HG02798 (cell line): ENCODE measurements at regions not wholly inside any gene's neighbourhood (a gene's known extent, or its start where the extent isn't known, plus 50 kb on each side); places are given as distances from the start of the nearest gene placed in this dataset.
A peak's percentile ranks its signal among the peaks of the same experiment; 100 is the strongest.

ENCODE experiments used
- ATAC-seq: cut with Tn5 transposase; IDR thresholded peaks from one replicate; pipeline ENCODE4 v1.9.1; 2021; ENCODE audit warnings: mild to moderate bottlenecking; ENCODE audit not compliant: unreplicated experiment, poor library complexity

- ATAC-seq, result no peak
Observed at GRCh38 chr5:110021251-110021650, 331.5 kb downstream of the MAN2A1 start.

- ATAC-seq, result no peak
Observed at GRCh38 chr5:110025160-110025559, 335.4 kb downstream of the MAN2A1 start.

GRCh38 chr5:110027527-110028322 is 338.0 kb downstream of the MAN2A1 start:
- ATAC-seq, result no peak

- no peak for ATAC-seq
Observed at GRCh38 chr5:110031402-110032140, 341.8 kb downstream of the MAN2A1 start.

GRCh38 chr5:110032376-110032775 is 342.6 kb downstream of the MAN2A1 start:
- ATAC-seq, result no peak

GRCh38 chr5:110034056-110034600 is 344.4 kb downstream of the MAN2A1 start:
- no peak for ATAC-seq

GRCh38 chr5:110038297-110038997 is 348.7 kb downstream of the MAN2A1 start:
- no peak for ATAC-seq

GRCh38 chr5:110040178-110040577 is 350.5 kb downstream of the MAN2A1 start:
- ATAC-seq, result no peak

GRCh38 chr5:110043025-110043424 is 353.3 kb downstream of the MAN2A1 start:
- ATAC-seq, result no peak

- no peak for ATAC-seq
Observed at GRCh38 chr5:110045158-110045557, 355.4 kb downstream of the MAN2A1 start.

- ATAC-seq, result no peak
Observed at GRCh38 chr5:110048491-110048890, 358.8 kb downstream of the MAN2A1 start.

GRCh38 chr5:110049816-110050215 is 360.1 kb downstream of the MAN2A1 start:
- no peak for ATAC-seq

- no peak for ATAC-seq
Observed at GRCh38 chr5:110050640-110051345, 361.1 kb downstream of the MAN2A1 start.

- ATAC-seq, result no peak
Observed at GRCh38 chr5:110053205-110053604, 363.5 kb downstream of the MAN2A1 start.

GRCh38 chr5:110053824-110054223 is 364.1 kb downstream of the MAN2A1 start:
- no peak for ATAC-seq

GRCh38 chr5:110054240-110054639 is 364.5 kb downstream of the MAN2A1 start:
- peak; percentile 63 for ATAC-seq

GRCh38 chr5:110055302-110055701 is 365.6 kb downstream of the MAN2A1 start:
- no peak for ATAC-seq

GRCh38 chr5:110056580-110057114 is 366.9 kb downstream of the MAN2A1 start:
- ATAC-seq, result no peak

GRCh38 chr5:110058175-110058574 is 368.4 kb downstream of the MAN2A1 start:
- no peak for ATAC-seq

- no peak for ATAC-seq
Observed at GRCh38 chr5:110062246-110062645, 372.5 kb downstream of the MAN2A1 start.
